ENCODE measurements at regions not wholly inside any gene's neighbourhood (a gene's known extent, or its start where the extent isn't known, plus 50 kb on each side); places are given as distances from the start of the nearest gene placed in this dataset.

DNA sequence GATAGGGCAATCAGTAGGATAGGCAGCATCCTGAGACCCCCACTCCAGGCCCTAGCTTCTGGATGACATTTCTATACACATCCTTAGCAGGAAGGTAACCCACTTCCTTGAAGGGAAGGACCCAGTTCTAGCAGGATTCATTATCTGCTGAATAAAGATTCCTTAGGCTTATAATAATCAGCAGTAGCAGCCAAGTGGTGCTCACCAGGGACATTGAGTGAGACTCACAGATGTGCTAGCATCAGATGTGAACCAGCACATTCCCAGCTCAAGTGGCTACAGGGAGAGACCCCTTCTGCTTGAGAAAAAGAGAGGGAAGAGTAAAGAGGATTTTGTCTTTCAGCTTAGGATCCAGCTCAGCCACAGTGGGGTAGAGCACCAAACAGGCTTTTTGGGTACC, 244.8 kb upstream of the UFL1 start (continued):
- TF ChIP-seq, protein P1, sequence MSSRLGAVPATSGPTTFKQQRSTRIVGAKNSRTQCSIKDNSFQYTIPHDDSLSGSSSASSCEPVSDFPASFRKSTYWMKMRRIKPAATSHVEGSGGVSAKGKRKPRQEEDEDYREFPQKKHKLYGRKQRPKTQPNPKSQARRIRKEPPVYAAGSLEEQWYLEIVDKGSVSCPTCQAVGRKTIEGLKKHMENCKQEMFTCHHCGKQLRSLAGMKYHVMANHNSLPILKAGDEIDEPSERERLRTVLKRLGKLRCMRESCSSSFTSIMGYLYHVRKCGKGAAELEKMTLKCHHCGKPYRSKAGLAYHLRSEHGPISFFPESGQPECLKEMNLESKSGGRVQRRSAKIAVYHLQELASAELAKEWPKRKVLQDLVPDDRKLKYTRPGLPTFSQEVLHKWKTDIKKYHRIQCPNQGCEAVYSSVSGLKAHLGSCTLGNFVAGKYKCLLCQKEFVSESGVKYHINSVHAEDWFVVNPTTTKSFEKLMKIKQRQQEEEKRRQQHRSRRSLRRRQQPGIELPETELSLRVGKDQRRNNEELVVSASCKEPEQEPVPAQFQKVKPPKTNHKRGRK (CRISPR knock-in tag; IDR thresholded peaks at IDR 0.05; ENCODE audit: borderline replicate concordance), result no peak
- TF ChIP-seq, protein P2, sequence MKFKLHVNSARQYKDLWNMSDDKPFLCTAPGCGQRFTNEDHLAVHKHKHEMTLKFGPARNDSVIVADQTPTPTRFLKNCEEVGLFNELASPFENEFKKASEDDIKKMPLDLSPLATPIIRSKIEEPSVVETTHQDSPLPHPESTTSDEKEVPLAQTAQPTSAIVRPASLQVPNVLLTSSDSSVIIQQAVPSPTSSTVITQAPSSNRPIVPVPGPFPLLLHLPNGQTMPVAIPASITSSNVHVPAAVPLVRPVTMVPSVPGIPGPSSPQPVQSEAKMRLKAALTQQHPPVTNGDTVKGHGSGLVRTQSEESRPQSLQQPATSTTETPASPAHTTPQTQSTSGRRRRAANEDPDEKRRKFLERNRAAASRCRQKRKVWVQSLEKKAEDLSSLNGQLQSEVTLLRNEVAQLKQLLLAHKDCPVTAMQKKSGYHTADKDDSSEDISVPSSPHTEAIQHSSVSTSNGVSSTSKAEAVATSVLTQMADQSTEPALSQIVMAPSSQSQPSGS (CRISPR knock-in tag; IDR thresholded peaks at IDR 0.05; ENCODE audit: borderline replicate concordance, low read depth), result no peak
- TF ChIP-seq ZNF416 (CRISPR knock-in tag; IDR thresholded peaks at IDR 0.05), result no peak
- TF ChIP-seq FOXP1 (CRISPR knock-in tag; IDR thresholded peaks at IDR 0.05; ENCODE audit: borderline replicate concordance), result no peak
- no peak for TF ChIP-seq MYBL2 (CRISPR knock-in tag; IDR thresholded peaks at IDR 0.05)
- TF ChIP-seq ZNF263 (CRISPR knock-in tag; IDR thresholded peaks at IDR 0.05; ENCODE audit: low read depth), result no peak
- no peak for TF ChIP-seq ZNF121 (CRISPR knock-in tag; IDR thresholded peaks at IDR 0.05)
- TF ChIP-seq OVOL2 (CRISPR knock-in tag; IDR thresholded peaks at IDR 0.05; ENCODE audit: borderline replicate concordance), result no peak
- no peak for TF ChIP-seq TEAD4 (CRISPR knock-in tag; IDR thresholded peaks at IDR 0.05)
- TF ChIP-seq, protein P3, sequence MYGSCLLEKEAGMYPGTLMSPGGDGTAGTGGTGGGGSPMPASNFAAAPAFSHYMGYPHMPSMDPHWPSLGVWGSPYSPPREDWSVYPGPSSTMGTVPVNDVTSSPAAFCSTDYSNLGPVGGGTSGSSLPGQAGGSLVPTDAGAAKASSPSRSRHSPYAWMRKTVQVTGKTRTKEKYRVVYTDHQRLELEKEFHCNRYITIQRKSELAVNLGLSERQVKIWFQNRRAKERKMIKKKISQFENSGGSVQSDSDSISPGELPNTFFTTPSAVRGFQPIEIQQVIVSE (CRISPR knock-in tag; IDR thresholded peaks at IDR 0.05; ENCODE audit: borderline replicate concordance), result no peak
- TF ChIP-seq NR2C2 (CRISPR knock-in tag; IDR thresholded peaks at IDR 0.05), result no peak

DNA sequence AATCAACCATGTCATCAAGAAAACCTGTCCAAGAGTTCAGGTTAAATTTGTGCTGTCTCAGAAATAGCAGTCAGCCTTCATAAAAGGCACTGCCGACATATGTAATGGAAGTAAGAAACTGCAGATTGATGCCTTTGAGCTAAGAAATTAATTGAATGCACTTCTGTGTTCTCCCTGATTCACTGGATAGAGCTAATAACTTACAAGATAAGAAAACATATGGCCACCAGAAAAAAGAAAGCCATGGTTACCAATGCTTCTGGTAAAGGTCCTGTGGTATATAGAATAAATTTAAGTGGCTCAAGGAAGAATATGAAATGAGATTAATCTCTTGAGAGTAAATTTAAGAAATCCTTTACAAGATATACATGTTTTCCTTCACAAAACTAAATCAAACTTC, 242.5 kb upstream of the UFL1 start:
- ATAC-seq (no peak), DNase-seq (ENCODE audit: low spot score) (no peak)
- Mint-ChIP-seq H3K4me1 (no peaks in the 10 kb centered on the region), H3K36me3 (no peaks in the 10 kb centered on the region), H3K27ac (no peak overlapping the region), H3K4me3 (no peak overlapping the region), H3K9me3 (no peaks in the 10 kb centered on the region), H3K27me3 (ENCODE audit: low read depth) (no peaks in the 10 kb centered on the region)
- CTCF ChIA-PET, result no interaction called here
- POLR2A ChIA-PET, result no interaction called here
- no peak for TF ChIP-seq GTF2I (CRISPR knock-in tag; conservative IDR thresholded peaks at IDR 0.05)
- TF ChIP-seq, protein P4, sequence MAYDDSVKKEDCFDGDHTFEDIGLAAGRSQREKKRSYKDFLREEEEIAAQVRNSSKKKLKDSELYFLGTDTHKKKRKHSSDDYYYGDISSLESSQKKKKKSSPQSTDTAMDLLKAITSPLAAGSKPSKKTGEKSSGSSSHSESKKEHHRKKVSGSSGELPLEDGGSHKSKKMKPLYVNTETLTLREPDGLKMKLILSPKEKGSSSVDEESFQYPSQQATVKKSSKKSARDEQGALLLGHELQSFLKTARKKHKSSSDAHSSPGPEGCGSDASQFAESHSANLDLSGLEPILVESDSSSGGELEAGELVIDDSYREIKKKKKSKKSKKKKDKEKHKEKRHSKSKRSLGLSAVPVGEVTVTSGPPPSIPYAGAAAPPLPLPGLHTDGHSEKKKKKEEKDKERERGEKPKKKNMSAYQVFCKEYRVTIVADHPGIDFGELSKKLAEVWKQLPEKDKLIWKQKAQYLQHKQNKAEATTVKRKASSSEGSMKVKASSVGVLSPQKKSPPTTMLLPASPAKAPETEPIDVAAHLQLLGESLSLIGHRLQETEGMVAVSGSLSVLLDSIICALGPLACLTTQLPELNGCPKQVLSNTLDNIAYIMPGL (CRISPR knock-in tag; IDR thresholded peaks at IDR 0.05), result no peak
- TF ChIP-seq, protein P5, sequence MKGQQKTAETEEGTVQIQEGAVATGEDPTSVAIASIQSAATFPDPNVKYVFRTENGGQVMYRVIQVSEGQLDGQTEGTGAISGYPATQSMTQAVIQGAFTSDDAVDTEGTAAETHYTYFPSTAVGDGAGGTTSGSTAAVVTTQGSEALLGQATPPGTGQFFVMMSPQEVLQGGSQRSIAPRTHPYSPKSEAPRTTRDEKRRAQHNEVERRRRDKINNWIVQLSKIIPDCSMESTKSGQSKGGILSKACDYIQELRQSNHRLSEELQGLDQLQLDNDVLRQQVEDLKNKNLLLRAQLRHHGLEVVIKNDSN (CRISPR knock-in tag; IDR thresholded peaks at IDR 0.05), result no peak
- TF ChIP-seq ZNF671 (CRISPR knock-in tag; IDR thresholded peaks at IDR 0.05), result no peak
- no peak for TF ChIP-seq GABPB1 (CRISPR knock-in tag; IDR thresholded peaks at IDR 0.05)
- TF ChIP-seq, protein P6, sequence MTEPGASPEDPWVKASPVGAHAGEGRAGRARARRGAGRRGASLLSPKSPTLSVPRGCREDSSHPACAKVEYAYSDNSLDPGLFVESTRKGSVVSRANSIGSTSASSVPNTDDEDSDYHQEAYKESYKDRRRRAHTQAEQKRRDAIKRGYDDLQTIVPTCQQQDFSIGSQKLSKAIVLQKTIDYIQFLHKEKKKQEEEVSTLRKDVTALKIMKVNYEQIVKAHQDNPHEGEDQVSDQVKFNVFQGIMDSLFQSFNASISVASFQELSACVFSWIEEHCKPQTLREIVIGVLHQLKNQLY (CRISPR knock-in tag; IDR thresholded peaks at IDR 0.05), result no peak
- TF ChIP-seq, protein P7, sequence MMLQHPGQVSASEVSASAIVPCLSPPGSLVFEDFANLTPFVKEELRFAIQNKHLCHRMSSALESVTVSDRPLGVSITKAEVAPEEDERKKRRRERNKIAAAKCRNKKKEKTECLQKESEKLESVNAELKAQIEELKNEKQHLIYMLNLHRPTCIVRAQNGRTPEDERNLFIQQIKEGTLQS (CRISPR knock-in tag; conservative IDR thresholded peaks at IDR 0.05), result no peak
- no peak for TF ChIP-seq RORB (CRISPR knock-in tag; IDR thresholded peaks at IDR 0.05)
- TF ChIP-seq, protein P8, sequence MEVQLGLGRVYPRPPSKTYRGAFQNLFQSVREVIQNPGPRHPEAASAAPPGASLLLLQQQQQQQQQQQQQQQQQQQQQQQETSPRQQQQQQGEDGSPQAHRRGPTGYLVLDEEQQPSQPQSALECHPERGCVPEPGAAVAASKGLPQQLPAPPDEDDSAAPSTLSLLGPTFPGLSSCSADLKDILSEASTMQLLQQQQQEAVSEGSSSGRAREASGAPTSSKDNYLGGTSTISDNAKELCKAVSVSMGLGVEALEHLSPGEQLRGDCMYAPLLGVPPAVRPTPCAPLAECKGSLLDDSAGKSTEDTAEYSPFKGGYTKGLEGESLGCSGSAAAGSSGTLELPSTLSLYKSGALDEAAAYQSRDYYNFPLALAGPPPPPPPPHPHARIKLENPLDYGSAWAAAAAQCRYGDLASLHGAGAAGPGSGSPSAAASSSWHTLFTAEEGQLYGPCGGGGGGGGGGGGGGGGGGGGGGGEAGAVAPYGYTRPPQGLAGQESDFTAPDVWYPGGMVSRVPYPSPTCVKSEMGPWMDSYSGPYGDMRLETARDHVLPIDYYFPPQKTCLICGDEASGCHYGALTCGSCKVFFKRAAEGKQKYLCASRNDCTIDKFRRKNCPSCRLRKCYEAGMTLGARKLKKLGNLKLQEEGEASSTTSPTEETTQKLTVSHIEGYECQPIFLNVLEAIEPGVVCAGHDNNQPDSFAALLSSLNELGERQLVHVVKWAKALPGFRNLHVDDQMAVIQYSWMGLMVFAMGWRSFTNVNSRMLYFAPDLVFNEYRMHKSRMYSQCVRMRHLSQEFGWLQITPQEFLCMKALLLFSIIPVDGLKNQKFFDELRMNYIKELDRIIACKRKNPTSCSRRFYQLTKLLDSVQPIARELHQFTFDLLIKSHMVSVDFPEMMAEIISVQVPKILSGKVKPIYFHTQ (CRISPR knock-in tag; IDR thresholded peaks at IDR 0.05), result no peak
- TF ChIP-seq, protein P9, sequence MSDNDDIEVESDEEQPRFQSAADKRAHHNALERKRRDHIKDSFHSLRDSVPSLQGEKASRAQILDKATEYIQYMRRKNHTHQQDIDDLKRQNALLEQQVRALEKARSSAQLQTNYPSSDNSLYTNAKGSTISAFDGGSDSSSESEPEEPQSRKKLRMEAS (CRISPR knock-in tag; IDR thresholded peaks at IDR 0.05), result no peak
- TF ChIP-seq, protein P10, sequence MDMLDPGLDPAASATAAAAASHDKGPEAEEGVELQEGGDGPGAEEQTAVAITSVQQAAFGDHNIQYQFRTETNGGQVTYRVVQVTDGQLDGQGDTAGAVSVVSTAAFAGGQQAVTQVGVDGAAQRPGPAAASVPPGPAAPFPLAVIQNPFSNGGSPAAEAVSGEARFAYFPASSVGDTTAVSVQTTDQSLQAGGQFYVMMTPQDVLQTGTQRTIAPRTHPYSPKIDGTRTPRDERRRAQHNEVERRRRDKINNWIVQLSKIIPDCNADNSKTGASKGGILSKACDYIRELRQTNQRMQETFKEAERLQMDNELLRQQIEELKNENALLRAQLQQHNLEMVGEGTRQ (CRISPR knock-in tag; IDR thresholded peaks at IDR 0.05), result no peak
- TF ChIP-seq NR1H2 (CRISPR knock-in tag; IDR thresholded peaks at IDR 0.05), result no peak
- TF ChIP-seq, protein P11, sequence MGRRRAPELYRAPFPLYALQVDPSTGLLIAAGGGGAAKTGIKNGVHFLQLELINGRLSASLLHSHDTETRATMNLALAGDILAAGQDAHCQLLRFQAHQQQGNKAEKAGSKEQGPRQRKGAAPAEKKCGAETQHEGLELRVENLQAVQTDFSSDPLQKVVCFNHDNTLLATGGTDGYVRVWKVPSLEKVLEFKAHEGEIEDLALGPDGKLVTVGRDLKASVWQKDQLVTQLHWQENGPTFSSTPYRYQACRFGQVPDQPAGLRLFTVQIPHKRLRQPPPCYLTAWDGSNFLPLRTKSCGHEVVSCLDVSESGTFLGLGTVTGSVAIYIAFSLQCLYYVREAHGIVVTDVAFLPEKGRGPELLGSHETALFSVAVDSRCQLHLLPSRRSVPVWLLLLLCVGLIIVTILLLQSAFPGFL (CRISPR knock-in tag; IDR thresholded peaks at IDR 0.05; ENCODE audit: borderline replicate concordance), result no peak

All from WTC11 (cell line).